GM19455 (cell line): ENCODE measurements at regions not wholly inside any gene's neighbourhood (a gene's known extent, or its start where the extent isn't known, plus 50 kb on each side); places are given as distances from the start of the nearest gene placed in this dataset.
"Not testable (repeated sequence)": the region's sequence is repeated elsewhere in the genome, so short reads cannot be mapped to it uniquely, and the experiment has no call there.

Source experiments
- ATAC-seq: cut with Tn5 transposase; IDR thresholded peaks from one replicate; pipeline ENCODE4 v1.9.1; 2021; ENCODE audit not compliant: unreplicated experiment

DNA sequence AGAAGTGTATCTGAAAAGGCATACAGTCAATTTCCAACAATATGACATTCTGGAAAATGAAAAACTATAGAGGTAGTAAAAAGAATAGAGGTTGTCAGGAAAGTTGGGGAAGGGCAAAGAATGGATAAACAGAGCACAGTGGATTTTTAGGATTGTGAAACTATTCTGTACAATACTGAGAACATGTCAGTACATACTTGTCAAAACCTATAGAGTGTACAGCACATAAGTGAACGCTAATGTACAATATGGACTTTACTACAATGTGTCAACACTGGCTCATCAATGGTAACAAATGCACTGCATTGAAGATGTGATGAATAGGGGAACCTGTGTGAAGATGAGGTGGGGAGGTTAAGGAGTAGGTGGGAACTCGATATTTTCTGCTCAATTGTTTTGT, 483.0 kb upstream of the PFKP start:
- no peak for ATAC-seq

DNA sequence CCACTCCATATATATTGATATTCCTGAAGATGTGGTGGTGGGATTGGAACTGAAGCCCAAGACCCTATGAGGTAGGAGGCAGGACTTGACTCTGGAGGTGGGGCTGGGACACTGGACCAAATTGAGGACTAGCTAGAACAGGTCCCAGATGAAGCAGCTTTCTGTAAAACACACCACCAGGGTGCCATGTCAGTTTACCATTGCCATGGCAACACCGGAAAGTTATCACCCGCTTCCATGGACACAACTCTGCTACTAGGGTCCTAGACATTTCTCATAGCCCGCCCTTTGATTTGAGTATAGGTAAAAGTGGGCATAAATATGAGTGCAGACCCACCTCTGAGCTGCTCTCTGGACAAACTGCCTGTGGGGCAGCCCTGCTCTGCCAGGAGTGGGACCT, 490.5 kb upstream of the PFKP start:
- ATAC-seq, result no peak

- ATAC-seq, result no peak
Measured at GRCh38 chr10:2575460-2575859, 491.9 kb upstream of the PFKP start.

GRCh38 chr10:2572611-2573010, 494.7 kb upstream of the PFKP start:
- ATAC-seq, result no peak

DNA sequence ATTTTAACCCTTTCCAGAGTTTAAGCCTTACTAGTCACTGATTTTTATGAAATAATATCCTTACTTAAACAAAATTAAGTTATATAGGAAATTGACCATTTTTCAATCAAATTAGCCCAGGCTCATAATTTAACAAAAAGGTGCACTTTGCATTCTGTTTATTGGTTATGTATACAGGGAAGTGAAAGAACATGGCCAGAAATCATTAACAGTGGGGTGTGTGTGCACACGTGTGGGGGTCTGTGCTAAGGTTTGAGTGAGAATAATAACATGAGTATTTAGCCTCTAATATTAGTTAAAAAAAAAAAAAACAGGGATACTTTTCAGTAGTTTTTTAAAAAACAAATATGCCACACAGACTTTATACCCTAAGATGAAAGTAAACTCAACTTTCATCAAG, 510.5 kb upstream of the PFKP start:
- no peak for ATAC-seq

GRCh38 chr10:2548071-2548470, 519.3 kb upstream of the PFKP start:
- no peak for ATAC-seq

GRCh38 chr10:2547606-2548005, 519.7 kb upstream of the PFKP start:
- no peak for ATAC-seq

DNA sequence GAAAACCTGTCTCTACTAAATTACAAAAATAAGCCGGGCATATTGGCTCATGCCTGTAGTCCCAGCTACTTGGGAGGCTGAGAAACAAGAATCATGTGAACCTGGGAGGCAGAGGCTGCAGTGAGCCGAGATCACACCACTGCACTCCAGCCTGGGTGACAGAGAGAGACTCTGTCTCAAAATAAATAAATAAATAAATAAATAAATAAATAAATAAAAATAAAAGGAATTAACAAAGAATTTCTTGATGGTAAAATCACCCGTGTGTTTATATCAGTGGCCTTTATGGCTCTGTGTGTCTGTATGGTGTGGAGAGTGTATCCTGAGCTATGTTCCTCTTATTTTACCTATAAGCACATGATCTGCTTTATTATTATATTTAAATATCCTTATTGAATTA, 520.5 kb upstream of the PFKP start:
- ATAC-seq, result not testable (repeated sequence)

DNA sequence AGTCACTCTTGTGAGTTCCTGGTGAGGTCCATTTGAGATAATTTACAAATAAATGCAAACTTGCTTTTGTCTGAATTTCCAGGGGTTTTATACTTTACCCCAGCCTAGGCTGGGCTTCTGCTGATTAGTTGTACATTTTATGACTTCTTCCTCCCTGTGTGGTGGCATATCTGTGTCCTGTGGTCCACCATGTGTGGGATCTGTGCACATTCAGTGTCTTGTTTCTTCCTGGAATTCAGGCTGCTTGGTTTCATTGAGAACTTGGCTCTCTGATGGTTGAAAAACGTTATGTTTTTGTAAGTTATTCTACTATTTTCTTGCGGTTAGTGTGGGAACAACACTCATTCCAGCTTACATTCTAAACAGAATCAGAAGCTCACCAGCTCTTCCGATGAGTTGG, 523.4 kb upstream of the PFKP start:
- no peak for ATAC-seq

DNA sequence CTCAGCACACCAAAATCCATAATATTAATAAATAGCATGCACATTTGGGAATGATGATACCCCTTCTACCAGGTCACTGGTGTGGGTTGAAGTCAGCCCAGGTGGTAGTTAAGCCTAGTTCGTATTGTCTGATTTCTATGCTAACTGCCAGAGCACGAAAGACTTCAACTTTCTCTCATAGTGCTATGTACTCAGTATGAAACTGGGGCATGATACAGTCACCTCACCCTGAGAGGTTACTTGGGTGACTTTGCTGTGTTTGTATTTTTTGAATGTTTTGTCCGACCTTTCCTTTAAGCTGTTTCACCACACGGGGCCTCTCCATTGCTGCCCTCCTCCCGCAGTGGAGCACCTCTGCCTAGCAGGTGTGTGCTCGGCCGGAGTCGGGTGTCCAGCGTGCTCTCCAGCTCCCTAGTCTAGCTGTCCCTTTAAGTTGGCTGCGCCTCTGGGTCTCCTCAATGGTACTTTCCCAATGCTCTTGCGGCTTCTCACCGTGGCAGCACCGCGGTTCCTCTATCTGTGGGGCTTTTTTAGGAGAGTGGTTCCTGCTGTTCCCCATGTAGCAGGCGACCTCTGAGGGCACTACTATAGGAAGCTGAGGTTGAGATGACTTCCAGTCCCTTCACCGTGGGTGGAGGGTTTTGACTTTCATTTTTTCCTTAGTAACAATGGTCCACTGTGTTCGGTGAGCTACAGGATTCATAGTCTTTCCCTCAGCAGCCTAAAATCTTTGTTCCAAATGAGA, 524.0 kb upstream of the PFKP start:
- no peak for ATAC-seq

DNA sequence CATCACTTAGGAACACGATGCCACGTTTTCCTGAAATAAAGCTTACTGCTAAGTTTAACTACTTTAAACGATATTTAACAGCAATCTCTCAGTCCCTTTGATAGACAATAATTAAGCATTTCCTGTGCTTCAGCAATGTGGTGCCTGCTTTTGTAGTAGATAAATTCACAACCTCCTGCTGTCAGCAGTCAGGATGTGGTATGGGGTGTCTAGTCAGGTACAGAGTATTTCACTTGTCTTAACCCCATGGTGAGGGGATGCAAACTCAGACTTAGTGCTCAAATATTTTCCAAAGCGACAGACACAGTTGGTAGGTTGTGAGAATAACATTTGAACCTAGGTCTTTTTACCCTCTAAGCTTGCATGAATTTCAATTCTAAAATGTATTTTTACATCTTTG, 526.2 kb upstream of the PFKP start:
- ATAC-seq, result no peak

DNA sequence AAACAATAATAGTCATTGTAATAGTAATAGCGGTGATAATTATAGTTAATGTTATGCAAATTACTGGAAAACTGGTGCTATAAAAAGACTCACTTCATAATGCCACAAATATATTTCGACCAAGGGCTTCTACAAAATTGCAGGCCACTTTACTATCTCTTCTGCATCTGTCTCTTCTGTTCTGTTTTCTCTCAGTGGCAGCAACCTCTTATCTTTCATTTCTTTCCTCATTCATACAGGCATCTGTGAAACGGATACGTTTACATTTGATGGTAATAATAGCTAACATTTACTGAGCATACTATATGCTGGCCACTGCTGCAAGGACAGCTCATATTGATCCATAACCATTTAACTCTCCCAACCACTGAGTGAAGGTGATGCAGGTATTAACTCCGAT, 537.4 kb upstream of the PFKP start:
- ATAC-seq, result no peak

DNA sequence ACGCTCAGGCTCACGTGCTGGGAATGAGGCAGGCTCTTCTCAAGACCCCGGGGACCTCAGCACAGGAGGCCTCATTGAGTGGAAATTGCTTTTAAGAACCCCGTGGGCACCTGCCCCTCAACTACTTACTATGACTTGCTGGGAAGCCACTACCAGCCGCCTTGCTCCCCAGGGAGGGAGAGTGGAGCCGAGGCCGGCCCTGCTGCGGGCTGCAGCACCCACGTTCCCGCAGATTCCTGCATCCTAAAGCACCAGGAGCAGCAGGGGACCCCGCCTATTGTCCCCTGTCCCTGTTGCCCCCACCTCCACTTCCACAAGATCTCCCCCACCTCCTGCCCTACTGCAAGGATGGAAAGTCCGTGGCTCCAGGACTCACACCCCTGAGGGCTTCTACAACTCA, 541.6 kb upstream of the PFKP start:
- ATAC-seq, result no peak

GRCh38 chr10:2519139-2519538, 548.2 kb upstream of the PFKP start:
- ATAC-seq, result no peak

DNA sequence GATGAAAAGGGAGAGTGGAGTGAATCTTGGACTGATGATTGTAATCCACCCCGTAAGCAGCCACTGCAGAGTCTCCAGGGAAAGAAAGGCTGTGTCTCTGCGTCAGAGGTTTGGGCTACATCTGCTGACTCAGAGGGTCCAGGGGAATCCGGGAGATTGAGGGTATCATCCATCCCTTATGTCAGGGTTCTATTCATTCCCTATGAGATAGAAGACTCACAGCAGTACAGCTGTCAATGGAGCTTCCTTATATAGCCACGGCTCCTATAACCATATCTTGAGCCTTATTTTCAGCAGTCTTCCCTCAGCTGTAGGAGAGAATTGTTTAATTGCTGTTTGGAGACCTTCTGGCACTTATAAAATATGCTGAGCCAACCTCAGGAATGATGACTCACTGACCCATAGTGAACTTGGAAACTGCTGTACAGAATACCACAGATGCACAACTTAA, 558.2 kb upstream of the PFKP start:
- no peak for ATAC-seq

DNA sequence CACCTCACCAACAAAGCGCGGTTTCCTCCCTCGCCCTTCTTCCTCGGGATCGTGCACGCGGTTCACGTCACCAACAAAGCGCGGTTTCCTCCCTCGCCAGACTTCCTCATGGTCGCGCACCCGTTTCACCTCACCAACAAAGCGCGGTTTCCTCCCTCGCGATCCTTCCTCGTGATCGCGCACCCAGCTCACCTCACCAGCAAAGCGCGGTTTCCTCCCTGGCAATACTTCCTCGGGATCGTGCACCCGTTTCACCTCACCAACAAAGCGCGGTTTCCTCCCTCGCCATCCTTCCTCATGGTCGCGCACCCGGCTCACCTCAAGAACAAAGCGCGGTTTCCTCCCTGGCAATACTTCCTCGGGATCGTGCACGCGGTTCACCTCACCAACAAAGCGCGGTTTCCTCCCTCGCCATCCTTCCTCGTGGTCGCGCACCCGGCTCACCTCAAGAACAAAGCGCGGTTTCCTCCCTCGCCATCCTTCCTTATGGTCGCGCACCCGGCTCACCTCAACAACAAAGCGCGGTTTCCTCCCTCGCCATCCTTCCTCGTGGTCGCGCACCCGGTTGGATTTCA, 565.9 kb upstream of the PFKP start:
- ATAC-seq, result not testable (repeated sequence)

- no peak for ATAC-seq
Measured at GRCh38 chr10:2494399-2494798, 572.9 kb upstream of the PFKP start.

DNA sequence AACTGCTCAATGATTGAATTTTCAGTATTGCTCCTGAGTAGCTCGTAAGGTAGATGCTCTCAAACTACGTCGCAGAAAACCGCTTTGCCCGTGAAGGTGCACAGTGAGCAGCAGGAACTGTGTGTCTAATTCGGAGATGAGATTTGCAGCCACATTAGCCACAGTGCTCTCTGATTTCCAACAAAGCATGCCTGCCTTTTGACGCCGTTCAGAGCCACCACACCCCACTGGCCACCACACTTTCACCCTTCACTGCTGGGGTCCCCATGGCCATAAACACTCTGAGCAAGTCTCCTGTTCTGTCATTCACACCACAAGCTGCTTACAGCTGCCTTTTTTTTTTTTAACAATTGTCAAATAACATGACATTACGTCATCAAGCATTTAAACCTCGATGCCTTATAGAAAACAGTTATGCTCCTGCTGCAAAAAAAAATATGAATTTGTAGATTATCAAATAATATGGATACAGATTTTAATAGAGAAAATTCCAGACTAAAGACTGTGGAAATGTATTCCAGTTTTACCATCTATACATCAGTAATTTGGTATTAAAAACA, 578.8 kb upstream of the PFKP start:
- no peak for ATAC-seq

GRCh38 chr10:2487921-2488320, 579.4 kb upstream of the PFKP start:
- no peak for ATAC-seq

DNA sequence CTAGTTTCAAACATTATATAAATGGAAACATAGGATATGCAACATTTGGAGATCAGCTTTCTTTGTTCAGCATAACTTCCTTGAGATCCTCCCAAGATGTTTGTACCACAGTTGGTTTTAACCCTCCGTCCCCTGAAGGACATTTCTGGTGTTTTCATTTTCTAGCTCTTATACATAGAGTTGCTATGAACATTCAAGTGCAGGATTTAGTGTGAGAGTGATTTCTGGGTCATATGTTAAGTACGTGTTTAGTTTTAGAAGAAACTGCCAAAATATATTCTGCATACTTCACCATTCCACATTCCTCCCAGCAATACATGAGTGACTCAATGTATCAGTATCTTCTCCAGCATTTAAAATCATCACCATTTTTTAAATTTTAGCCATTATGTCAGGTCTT, 588.7 kb upstream of the PFKP start:
- no peak for ATAC-seq

GRCh38 chr10:2476812-2477553, 590.4 kb upstream of the PFKP start:
- ATAC-seq, result no peak

- ATAC-seq, result no peak
Measured at GRCh38 chr10:2476218-2476811, 591.0 kb upstream of the PFKP start.
